ENCODE measurements at regions not wholly inside any gene's neighbourhood (a gene's known extent, or its start where the extent isn't known, plus 50 kb on each side); places are given as distances from the start of the nearest gene placed in this dataset.
"Not testable (repeated sequence)": the region's sequence is repeated elsewhere in the genome, so short reads cannot be mapped to it uniquely, and the experiment has no call there.

GRCh38 chr5:101517795-101518194 is 614.7 kb upstream of the ST8SIA4 start:
- no peak for DNase-seq (ENCODE audit: low read depth in 2 of 2)

- DNase-seq (ENCODE audit: low read depth in 2 of 2), result no peak
Observed at GRCh38 chr5:101515721-101516120, 612.6 kb upstream of the ST8SIA4 start.

- no peak for DNase-seq (ENCODE audit: low read depth in 2 of 2)
Observed at GRCh38 chr5:101505891-101506570, 602.9 kb upstream of the ST8SIA4 start.

GRCh38 chr5:101482931-101483330 is 579.8 kb upstream of the ST8SIA4 start:
- DNase-seq (ENCODE audit: low read depth in 2 of 2), result no peak

- DNase-seq (ENCODE audit: low read depth in 2 of 2), result no peak
Observed at GRCh38 chr5:101473483-101473882, 570.4 kb upstream of the ST8SIA4 start.

DNA sequence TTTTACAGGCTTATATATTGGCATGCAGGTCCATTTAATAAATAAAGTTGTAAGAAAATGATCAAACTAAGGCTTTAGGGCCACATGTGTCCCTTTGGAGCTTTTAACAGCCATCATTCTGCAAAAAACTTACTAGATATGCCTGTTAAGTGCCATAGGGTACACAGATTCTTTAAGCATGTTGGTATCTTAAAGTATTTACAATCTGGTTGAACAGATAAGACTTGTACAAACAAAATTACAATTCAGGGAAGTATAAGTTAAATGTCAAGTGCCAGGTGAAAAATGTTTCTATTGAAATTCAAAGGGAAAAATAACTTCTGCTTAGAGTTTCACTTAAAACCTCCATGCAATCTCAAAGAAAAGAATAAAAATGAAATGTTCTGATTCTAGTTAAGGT is 558.4 kb upstream of the ST8SIA4 start:
- no peak for DNase-seq (ENCODE audit: low read depth in 2 of 2)

DNA sequence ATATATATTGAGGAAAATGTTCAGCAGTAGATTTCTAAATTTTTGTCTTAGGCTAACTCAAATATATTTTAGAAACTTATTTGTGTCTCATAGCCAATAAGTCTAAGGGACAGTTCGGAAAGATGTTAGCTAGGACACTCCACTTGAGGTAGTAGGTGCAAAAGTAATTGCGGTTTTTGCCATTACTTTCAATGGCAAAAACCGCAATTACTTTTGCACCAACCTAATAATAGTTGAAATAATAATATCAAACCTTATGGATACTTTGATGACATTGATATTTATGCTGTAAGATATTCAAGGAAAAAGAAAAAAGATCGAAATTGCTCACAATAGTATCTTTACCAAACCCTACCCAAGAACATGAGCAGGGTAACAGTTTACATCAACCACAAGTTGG is 555.5 kb upstream of the ST8SIA4 start:
- no peak for DNase-seq (ENCODE audit: low read depth in 2 of 2)

DNA sequence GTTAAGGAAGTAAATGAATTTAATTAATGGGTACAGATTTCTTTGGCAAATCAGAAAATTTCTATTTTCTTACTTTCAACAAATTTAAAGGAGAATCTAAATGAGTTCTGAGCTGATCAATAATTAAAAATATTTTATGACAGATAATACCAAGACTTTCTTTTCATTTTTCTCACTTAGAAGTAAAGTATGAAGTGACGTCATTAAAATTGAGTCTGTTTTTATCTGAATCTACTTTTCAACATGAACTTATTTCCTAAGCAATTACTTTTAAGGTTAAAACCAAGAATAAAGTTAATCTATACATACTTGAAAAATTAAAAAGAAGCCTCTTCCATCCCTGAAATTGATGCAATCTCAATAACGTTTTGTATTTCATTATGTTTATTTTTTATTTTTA is 552.8 kb upstream of the ST8SIA4 start:
- no peak for DNase-seq (ENCODE audit: low read depth in 2 of 2)

DNA sequence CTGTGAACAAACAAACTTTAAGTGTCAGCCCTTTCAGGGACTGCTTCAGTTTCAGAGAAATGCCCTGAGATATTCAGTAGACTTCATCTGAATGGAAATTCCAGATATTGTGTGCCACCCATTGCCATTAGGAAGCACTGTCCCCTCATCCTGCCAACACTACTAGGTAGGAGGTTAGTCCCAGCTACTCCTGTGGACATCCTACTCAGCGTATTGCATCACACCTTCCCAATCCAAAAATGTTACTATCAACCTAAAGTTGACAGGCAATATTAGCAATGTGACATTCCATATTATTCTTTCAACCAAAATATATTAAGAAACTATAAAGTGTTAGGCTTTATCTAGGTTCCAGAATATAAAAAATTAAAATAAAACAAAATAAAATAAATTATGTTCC is 552.0 kb upstream of the ST8SIA4 start:
- no peak for DNase-seq (ENCODE audit: low read depth in 2 of 2)

GRCh38 chr5:101442281-101442680 is 539.2 kb upstream of the ST8SIA4 start:
- not testable (repeated sequence) for DNase-seq (ENCODE audit: low read depth in 2 of 2)

GRCh38 chr5:101440173-101440572 is 537.1 kb upstream of the ST8SIA4 start:
- DNase-seq (ENCODE audit: low read depth in 2 of 2), result no peak

GRCh38 chr5:101437351-101437750 is 534.3 kb upstream of the ST8SIA4 start:
- DNase-seq (ENCODE audit: low read depth in 2 of 2), result no peak

DNA sequence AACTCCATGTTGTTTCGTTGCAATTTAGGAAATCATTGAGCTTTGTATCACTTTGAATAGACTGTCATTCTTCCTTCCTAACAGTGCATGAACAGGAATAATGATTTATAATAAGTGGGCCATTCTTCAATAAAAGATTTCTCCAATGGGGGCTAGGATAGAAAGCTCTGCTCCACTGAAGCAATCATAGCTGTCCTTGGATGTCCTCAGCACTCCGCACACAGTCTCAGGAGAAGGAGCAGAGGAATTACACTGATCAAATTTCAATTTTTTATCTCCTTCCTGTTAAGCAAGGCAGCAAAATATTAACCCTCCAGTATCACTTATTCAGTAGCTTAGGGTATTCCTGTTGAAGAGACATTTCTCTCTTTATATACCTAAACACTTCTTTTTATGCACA is 532.7 kb upstream of the ST8SIA4 start:
- DNase-seq (ENCODE audit: low read depth in 2 of 2), result no peak

GRCh38 chr5:101431201-101431600 is 528.1 kb upstream of the ST8SIA4 start:
- DNase-seq (ENCODE audit: low read depth in 2 of 2), result no peak

DNA sequence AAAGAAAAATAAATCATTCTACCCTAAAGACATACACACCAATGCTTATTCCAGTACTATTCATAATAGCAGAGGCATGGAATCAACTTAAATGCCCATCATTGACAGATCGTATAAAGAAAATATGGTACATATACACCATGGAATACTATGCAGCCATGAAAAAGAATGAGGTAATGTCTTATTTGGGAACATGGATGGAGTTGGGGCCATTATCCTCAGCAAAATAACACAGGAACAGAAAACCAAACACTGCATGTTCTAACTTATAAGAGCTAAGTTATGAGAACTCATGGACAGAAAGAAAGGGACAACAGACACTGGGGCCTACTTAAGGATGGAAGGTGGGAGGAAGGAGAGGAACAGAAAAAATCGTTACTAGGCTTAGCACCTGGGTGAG is 527.5 kb upstream of the ST8SIA4 start:
- no peak for DNase-seq (ENCODE audit: low read depth in 2 of 2)

DNA sequence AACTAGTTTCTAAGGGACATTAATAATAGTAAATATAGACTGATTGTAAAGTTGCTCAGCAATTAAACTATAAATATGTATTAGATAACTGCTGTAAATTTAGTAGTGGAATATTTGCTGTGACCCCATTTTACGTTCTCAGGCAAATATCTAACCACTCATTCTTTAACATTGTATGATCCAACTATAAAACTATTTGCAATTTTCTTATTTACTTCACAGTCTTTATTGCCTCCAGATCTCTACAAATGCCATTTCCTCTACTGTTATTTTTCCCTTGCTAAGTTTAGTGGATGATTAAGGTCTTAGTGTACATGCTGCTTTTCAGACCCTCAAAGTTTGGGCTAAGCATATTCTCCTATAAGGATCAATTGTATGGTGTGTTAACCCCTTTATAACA is 526.2 kb upstream of the ST8SIA4 start:
- no peak for DNase-seq (ENCODE audit: low read depth in 2 of 2)

DNA sequence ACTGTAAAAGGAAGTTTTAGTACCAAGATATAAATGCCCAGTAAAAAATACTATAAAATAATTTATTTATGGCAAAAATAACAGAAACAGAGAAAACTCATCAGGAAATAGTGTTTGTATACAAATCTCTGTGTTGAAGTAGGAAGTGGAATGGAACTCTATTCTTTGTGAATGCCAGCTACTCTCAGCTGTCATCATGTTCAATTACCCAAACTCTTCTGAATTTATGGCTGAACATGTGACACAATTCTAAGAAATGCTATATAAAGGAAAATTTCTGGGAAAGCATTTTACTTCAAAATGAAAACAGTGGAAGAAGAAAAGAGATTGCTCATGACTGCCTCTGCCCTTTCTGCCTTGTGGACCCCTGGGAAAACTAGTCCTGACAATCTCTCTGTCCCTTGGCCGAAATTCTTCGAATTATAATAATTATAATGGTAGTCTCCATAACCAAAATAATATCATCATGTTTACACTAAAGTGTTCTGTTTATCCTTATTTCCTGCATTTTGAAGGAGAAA is 522.3 kb upstream of the ST8SIA4 start:
- no peak for DNase-seq (ENCODE audit: low read depth in 2 of 2)

DNA sequence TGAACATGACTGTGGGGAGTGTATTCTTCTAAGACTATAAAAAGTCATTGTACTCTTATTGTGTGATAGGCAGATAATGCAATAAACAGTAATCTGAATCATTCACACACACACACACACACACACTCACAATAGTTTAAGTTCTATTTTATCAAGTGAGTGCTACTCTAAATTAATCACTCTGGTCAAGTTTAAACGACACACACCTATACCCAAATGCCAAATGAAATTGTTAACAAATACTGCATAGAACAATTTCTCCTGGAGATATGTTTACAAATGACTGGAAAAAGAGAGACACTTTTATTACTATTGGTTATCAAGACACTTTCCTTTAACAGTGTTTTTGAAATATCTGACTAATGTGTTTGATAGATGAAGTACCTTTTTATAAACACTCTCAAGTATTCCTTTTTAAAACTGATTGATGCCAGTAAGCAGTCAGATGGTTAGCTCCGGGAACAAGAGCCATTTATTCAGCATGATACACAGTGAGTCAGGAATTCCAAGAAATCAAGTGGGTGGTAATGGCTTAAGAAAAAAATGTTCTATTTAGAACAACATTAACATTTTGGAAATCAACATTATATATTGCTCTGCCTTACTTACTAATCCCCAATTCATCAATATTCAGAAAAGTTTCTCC is 521.6 kb upstream of the ST8SIA4 start:
- DNase-seq (ENCODE audit: low read depth in 2 of 2), result no peak

GRCh38 chr5:101418713-101419118 is 515.6 kb upstream of the ST8SIA4 start:
- DNase-seq (ENCODE audit: low read depth in 2 of 2), result no peak

GRCh38 chr5:101404531-101404930 is 501.4 kb upstream of the ST8SIA4 start:
- DNase-seq (ENCODE audit: low read depth in 2 of 2), result no peak

DNA sequence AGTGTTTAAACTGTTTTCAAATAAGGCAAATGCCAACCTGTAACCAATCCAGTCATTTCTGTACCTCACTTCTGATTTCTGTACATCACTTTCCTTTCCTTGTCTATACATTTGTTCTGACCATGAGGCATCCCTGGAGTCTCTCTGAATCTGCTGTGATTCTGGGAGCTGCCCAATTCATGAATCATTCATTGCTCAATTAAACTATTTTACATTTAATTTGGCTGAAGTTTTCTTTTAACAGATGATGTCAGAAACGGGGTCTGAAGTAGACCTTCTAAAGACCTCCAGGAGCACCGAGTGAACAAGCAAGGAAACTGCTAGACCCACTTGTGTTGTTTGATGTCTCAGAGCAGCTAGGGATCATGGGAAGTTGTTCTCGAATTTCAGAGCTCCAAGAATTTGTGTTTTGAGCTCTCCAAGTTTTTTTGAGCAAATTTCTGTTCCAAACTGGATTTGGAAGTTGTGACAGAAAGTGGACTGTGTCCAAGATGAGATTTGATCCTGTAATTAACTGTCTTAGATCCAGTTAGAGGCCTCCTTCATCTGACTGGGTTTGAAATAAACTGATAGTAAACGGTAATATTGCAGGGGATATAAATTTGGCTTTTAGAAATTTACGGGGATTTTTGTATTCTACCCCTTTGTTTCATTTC is 490.8 kb upstream of the ST8SIA4 start:
- no peak for DNase-seq (ENCODE audit: low read depth in 2 of 2)

DNA sequence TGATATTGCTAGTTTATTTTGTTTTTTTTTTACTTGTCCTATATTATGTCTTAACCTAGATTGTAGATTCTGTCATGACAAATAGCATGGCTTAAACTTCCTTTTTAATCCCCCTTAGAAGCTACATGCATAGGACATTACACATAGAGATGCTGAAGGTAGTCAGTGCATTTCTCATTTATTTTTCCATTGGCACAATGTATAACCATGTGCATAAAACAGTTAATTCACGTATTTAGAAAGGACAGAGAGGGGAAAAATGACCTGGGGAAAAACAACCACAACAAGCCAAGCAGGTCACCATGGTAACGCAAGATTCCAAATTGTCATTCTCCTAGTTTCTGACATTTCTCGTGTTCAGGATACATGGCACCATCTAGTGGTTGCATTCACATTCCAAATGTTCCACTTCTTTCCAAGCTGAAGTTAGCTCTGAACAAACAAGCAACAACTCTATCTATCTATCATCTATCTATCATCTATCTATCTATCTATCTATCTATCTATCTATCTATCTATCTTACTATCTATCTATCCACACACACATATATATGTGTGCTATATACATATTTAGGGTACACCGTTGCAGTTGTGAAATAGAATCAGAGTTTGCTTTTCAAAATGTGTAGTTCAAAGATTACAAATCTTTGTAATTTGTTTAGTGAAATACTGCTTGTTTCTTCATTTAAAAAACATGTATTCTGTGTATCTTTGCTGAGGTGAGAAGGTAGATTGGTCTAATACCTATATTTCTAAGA is 487.2 kb upstream of the ST8SIA4 start:
- no peak for DNase-seq (ENCODE audit: low read depth in 2 of 2)
